Dendritic cell treated with granulocyte-macrophage colony-stimulating factor and Interleukin-4, amounts not matched to agents 40 ng/mL and 50 ng/mL, for 4 days (primary cell): ENCODE measurements at regions not wholly inside any gene's neighbourhood (a gene's known extent, or its start where the extent isn't known, plus 50 kb on each side); places are given as distances from the start of the nearest gene placed in this dataset.

Experiments used
- H3K27ac Mint-ChIP-seq: one replicate; pipeline ENCODE4 v1.8.0; 2022; ENCODE audit warnings: mild to moderate bottlenecking, mixed read lengths
- H3K27me3 Mint-ChIP-seq: one replicate; pipeline ENCODE4 v1.8.0; 2022; ENCODE audit warnings: mild to moderate bottlenecking, mixed read lengths
- H3K36me3 Mint-ChIP-seq: one replicate; pipeline ENCODE4 v1.8.0; 2022; ENCODE audit warnings: low read depth, mixed read lengths
- H3K4me1 Mint-ChIP-seq: one replicate; pipeline ENCODE4 v1.8.0; 2022; ENCODE audit warnings: low read depth, mixed read lengths
- H3K4me3 Mint-ChIP-seq: one replicate; pipeline ENCODE4 v1.8.0; 2022; ENCODE audit warnings: mild to moderate bottlenecking, moderate library complexity, mixed read lengths
- H3K9me3 Mint-ChIP-seq: one replicate; pipeline ENCODE4 v1.8.0; 2022; ENCODE audit warnings: mixed read lengths
- intact Hi-C: fragments of 100-400 bp; cut with micrococcal nuclease; formaldehyde crosslinking; loops from one replicate; pipeline ENCODE4 v1.15.0; 2022

DNA sequence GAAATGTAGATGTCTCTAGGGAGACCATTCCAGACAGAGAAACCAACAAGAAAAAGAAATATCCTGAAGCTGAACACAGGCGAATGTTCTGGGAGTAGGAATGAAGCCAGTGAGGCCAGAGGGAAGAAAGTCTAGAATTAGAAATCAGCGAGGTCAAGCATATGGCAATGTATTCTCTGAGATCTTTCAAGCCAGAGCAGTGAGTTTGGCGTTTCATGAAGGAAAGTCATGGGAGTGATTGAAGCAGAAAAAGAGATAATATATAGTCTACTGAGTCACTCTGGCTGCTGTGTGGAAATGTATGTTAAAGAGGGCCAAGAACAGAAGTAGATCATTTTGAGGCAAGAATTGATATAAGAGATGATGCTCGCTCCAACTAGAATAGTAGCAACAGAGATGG, 576.0 kb downstream of the PCDH17 start:
- H3K4me3 Mint-ChIP-seq: no peak overlapping the region
- intact Hi-C loops: no loop called here
- H3K36me3 Mint-ChIP-seq: no peaks in the 10 kb centered on the region
- no peaks in the 10 kb centered on the region for H3K4me1 Mint-ChIP-seq
- H3K9me3 Mint-ChIP-seq: peaks cover 26% of the 10 kb centered on the region
- H3K27me3 Mint-ChIP-seq: no peaks in the 10 kb centered on the region
- no peak overlapping the region for H3K27ac Mint-ChIP-seq

DNA sequence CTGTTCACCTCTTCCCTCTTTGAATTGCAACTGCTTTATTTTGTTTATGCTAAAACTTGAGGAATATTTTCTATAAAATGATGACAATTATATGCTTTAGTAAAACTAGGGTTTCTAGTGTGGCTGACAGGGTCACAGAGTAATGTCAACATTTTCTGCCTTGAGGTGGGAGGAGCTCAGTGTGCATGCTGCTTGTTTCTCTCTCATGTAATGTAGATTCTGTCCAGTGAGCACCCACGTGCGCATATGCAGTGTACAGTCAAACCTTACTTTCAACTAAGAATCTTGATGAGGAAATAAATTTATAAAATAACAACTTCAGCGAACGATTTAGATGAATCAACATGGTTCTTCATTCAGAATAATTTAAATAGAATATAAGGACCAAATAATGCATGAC, 603.9 kb downstream of the PCDH17 start:
- no peaks in the 10 kb centered on the region for H3K27me3 Mint-ChIP-seq
- no peaks in the 10 kb centered on the region for H3K4me1 Mint-ChIP-seq
- peaks cover 23% of the 10 kb centered on the region for H3K9me3 Mint-ChIP-seq
- no peaks in the 10 kb centered on the region for H3K36me3 Mint-ChIP-seq
- H3K27ac Mint-ChIP-seq: no peak overlapping the region
- H3K4me3 Mint-ChIP-seq: no peak overlapping the region
- intact Hi-C loops: no loop called here

- Mint-ChIP-seq H3K36me3 (no peaks in the 10 kb centered on the region), H3K9me3 (peaks cover 34% of the 10 kb centered on the region)
- intact Hi-C loops: no loop called here
Measured at GRCh38 chr13:58238972-58239773, 607.6 kb downstream of the PCDH17 start.

GRCh38 chr13:58239774-58240268, 608.3 kb downstream of the PCDH17 start:
- Mint-ChIP-seq H3K27ac (no peak overlapping the region), H3K36me3 (no peaks in the 10 kb centered on the region), H3K9me3 (peaks cover 36% of the 10 kb centered on the region), H3K4me3 (no peak overlapping the region), H3K4me1 (no peaks in the 10 kb centered on the region), H3K27me3 (no peaks in the 10 kb centered on the region)
- intact Hi-C loops: no loop called here

More at GRCh38 chr13:58238972-58239773, 607.6 kb downstream of the PCDH17 start:
- Mint-ChIP-seq H3K27ac (no peak overlapping the region), H3K4me3 (no peak overlapping the region), H3K27me3 (no peaks in the 10 kb centered on the region), H3K4me1 (no peaks in the 10 kb centered on the region)

- H3K4me3 Mint-ChIP-seq: no peak overlapping the region
- H3K9me3 Mint-ChIP-seq: peaks cover 20% of the 10 kb centered on the region
- no peak overlapping the region for H3K27ac Mint-ChIP-seq
- intact Hi-C loops: no loop called here
- H3K4me1 Mint-ChIP-seq: no peaks in the 10 kb centered on the region
- no peaks in the 10 kb centered on the region for H3K36me3 Mint-ChIP-seq
- H3K27me3 Mint-ChIP-seq: no peaks in the 10 kb centered on the region
Measured at GRCh38 chr13:58247080-58247479, 615.5 kb downstream of the PCDH17 start.

GRCh38 chr13:58254943-58255342, 623.4 kb downstream of the PCDH17 start:
- Mint-ChIP-seq H3K27ac (no peak overlapping the region), H3K36me3 (no peaks in the 10 kb centered on the region), H3K4me3 (no peak overlapping the region), H3K27me3 (no peaks in the 10 kb centered on the region), H3K9me3 (peaks cover 21% of the 10 kb centered on the region), H3K4me1 (no peaks in the 10 kb centered on the region)
- intact Hi-C loops: no loop called here

DNA sequence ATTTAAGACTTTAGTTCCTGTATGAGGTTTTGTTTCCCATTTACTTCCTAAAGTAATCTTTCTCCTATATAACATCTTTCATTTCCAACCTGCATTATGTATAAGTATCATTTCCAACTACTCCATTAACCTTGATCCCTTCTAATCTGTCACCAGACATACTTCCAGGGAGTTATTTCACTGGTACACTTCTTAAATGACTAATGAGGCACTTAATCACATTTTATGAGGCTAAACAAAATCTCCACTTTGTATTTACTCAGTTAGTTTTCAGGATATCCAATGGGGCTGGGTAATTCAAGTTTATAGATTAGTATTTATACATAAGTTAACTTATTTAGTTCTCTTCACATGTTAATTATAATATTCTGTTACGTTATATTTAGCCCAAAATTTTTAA, 634.7 kb downstream of the PCDH17 start:
- intact Hi-C loops: no loop called here
- H3K4me3 Mint-ChIP-seq: no peak overlapping the region
- H3K27me3 Mint-ChIP-seq: no peaks in the 10 kb centered on the region
- H3K36me3 Mint-ChIP-seq: no peaks in the 10 kb centered on the region
- no peaks in the 10 kb centered on the region for H3K9me3 Mint-ChIP-seq
- H3K27ac Mint-ChIP-seq: no peak overlapping the region
- no peaks in the 10 kb centered on the region for H3K4me1 Mint-ChIP-seq

GRCh38 chr13:58298556-58299135, 667.1 kb downstream of the PCDH17 start:
- Mint-ChIP-seq H3K9me3 (no peaks in the 10 kb centered on the region), H3K27me3 (no peaks in the 10 kb centered on the region), H3K36me3 (no peaks in the 10 kb centered on the region), H3K4me3 (no peak overlapping the region), H3K4me1 (no peaks in the 10 kb centered on the region), H3K27ac (no peak overlapping the region)
- intact Hi-C loops: no loop called here

DNA sequence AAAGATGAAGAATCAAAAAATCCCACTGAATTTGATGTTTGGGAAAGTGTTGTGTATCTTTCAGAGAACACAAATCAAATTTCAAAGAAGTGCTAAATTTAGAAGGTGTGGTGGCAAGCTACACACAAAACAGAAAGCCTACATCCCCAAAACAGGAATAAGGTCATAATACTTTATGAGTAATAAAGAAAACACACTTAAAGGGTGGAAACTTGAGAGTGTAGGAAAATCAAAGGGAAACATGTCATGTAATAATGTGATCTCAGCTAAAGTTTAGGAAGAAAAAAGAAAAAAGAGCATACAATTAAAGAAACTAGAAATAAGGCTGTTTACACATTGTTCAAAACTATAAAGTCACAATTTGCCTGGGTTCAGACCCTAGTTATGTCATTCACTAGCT, 668.7 kb downstream of the PCDH17 start:
- Mint-ChIP-seq H3K27me3 (no peaks in the 10 kb centered on the region), H3K4me1 (no peaks in the 10 kb centered on the region), H3K9me3 (no peaks in the 10 kb centered on the region), H3K4me3 (no peak overlapping the region), H3K27ac (no peak overlapping the region), H3K36me3 (no peaks in the 10 kb centered on the region)
- intact Hi-C loops: no loop called here

GRCh38 chr13:58300974-58301681, 669.6 kb downstream of the PCDH17 start:
- no peaks in the 10 kb centered on the region for H3K36me3 Mint-ChIP-seq
- no peaks in the 10 kb centered on the region for H3K27me3 Mint-ChIP-seq
- intact Hi-C loops: no loop called here
- H3K27ac Mint-ChIP-seq: no peak overlapping the region
- no peaks in the 10 kb centered on the region for H3K4me1 Mint-ChIP-seq
- no peaks in the 10 kb centered on the region for H3K9me3 Mint-ChIP-seq
- H3K4me3 Mint-ChIP-seq: no peak overlapping the region

GRCh38 chr13:58302349-58302748, 670.8 kb downstream of the PCDH17 start:
- Mint-ChIP-seq H3K36me3 (no peaks in the 10 kb centered on the region), H3K4me1 (no peaks in the 10 kb centered on the region), H3K9me3 (no peaks in the 10 kb centered on the region), H3K4me3 (no peak overlapping the region), H3K27ac (no peak overlapping the region), H3K27me3 (no peaks in the 10 kb centered on the region)
- intact Hi-C loops: no loop called here

DNA sequence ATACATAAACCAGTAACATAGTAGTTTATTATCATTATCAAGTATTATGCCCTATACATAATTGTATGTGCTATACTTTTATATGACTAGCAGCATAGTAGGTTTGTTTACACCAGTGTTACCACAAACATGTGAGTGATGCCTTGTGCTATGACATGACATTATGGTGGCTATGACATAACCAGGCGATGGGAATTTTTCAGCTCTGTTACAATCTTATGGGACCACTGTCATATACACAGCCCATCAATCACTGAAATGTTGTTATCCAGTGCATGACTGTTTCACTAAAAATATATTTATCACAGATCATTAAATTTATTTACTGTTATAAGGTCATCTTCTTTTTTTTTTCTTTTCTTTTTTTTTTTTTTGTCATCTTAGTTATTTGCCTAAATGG, 674.5 kb downstream of the PCDH17 start:
- H3K27ac Mint-ChIP-seq: no peak overlapping the region
- H3K4me3 Mint-ChIP-seq: no peak overlapping the region
- H3K36me3 Mint-ChIP-seq: no peaks in the 10 kb centered on the region
- intact Hi-C loops: no loop called here
- H3K27me3 Mint-ChIP-seq: no peaks in the 10 kb centered on the region
- H3K4me1 Mint-ChIP-seq: no peaks in the 10 kb centered on the region
- H3K9me3 Mint-ChIP-seq: no peaks in the 10 kb centered on the region

GRCh38 chr13:58313219-58313618, 681.7 kb downstream of the PCDH17 start:
- Mint-ChIP-seq H3K36me3 (no peaks in the 10 kb centered on the region), H3K4me1 (no peaks in the 10 kb centered on the region), H3K27ac (no peak overlapping the region), H3K4me3 (no peak overlapping the region), H3K27me3 (peaks cover 1% of the 10 kb centered on the region), H3K9me3 (no peaks in the 10 kb centered on the region)
- intact Hi-C loops: no loop called here

DNA sequence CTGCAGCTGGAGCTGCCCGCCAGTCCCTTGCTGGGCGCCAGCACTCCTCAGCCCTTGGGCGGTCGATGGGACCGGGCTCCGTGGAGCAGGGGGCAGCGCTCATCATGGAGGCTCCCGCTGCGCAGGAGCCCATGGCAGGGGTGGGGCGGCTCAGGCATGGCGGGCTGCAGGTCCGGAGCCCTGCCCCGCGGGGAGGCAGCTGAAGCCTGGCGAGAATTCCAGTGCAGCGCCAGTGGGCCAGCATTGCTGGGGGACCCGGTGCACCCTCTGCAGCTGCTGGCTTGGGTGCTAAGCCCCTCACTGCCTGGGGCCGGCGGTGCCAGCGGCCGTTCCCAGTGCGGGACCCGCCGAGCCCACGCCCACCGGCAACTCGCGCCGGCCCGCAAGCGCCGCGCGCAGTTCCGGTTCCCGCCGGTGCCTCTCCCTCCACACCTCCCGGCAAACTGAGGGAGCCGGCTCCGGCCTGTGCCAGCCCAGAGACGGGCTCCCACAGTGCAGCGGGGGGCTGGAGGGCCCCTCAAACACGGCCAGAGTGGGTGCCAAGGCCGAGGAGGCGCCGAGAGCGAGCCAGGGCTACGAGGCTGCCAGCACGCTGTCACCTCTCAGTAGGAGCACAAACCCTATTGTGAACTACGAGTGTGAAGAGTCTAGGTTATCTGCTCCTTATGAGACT, 687.1 kb downstream of the PCDH17 start:
- Mint-ChIP-seq H3K27ac (no peak overlapping the region), H3K27me3 (peaks cover 1% of the 10 kb centered on the region), H3K4me3 (no peak overlapping the region), H3K9me3 (no peaks in the 10 kb centered on the region), H3K36me3 (no peaks in the 10 kb centered on the region), H3K4me1 (no peaks in the 10 kb centered on the region)
- intact Hi-C loops: no loop called here
